Right lobe of liver (tissue), 6 donors: ENCODE measurements at regions not wholly inside any gene's neighbourhood (a gene's known extent, or its start where the extent isn't known, plus 50 kb on each side); places are given as distances from the start of the nearest gene placed in this dataset.

Experiments
- ATAC-seq, 4 donors: fragments of 200-7000 bp; cut with Tn5 transposase; one replicate each; pipeline ENCODE4 v1.9.1; 2020; ENCODE audit warnings: mild to moderate bottlenecking in 4 of 4, moderate library complexity in 4 of 4
- DNase-seq, 3 donors: peaks; one replicate each; pipeline ENCODE4 v3.0.0-alpha.2; 2020
- H3K27ac ChIP-seq, 3 donors: fragments of 200-600 bp; one replicate each; pipeline ENCODE4 v1.8.0; 2022
- H3K27me3 ChIP-seq, 2 donors: fragments of 200-600 bp; one replicate each; pipeline ENCODE4 v1.8.0; 2022
- H3K36me3 ChIP-seq, 4 donors: fragments of 200-600 bp; sonication (generic) in 1 of 4; one replicate each; pipeline versions ENCODE4 v1.5.1 to v1.8.0; 2017 to 2022; ENCODE audit warnings: control low read depth in 1 of 4
- H3K4me1 ChIP-seq, 4 donors: fragments of 200-600 bp; sonication (generic) in 1 of 4; one replicate each; pipeline versions ENCODE4 v1.5.1 to v1.8.0; 2017 to 2022; ENCODE audit warnings: control low read depth in 1 of 4
- H3K4me3 ChIP-seq, 3 donors: fragments of 200-600 bp; one replicate each; pipeline ENCODE4 v1.8.0; 2022
- H3K9me3 ChIP-seq, 4 donors: fragments of 200-600 bp; sonication (generic) in 1 of 4; one replicate each; pipeline versions ENCODE4 v1.5.1 to v1.8.0; 2017 to 2022; ENCODE audit warnings: control low read depth in 1 of 4
- CTCF ChIP-seq, 4 donors: fragments of 200-600 bp in 3 of 4; fragments of 450-650 bp in 1 of 4; IDR thresholded peaks; one replicate each; pipeline versions ENCODE4 v1.5.1 to v1.8.0; 2016 to 2022; ENCODE audit warnings: antibody characterized with exemption in 4 of 4, mild to moderate bottlenecking in 2 of 4
- POLR2A ChIP-seq: fragments of 450-650 bp; IDR thresholded peaks from one replicate; pipeline ENCODE4 v1.6.1; 2017; ENCODE audit warnings: antibody characterized with exemption, mild to moderate bottlenecking
- WGBS: methylation state at CpG from one replicate; pipeline ENCODE4 v1.1.6; 2018; ENCODE audit warnings: low coverage, low lambda C conversion rate; ENCODE audit not compliant: insufficient coverage; ENCODE audit errors: missing lambda C conversion rate; 5-methylcytosine and 5-hydroxymethylcytosine counted together
- intact Hi-C, 2 donors: fragments of 100-400 bp; cut with DNase I; formaldehyde crosslinking; loops; one replicate each; pipeline versions ENCODE4 v1.11.2 to v1.14.1; 2022
- donor health status: DM: no; HTN: yes; CAD: no.
- donor health status: DM: no; HTN: no; CAD: no.
- donor health status: DM: no; HTN: no; CAD: no.
- donor health status: DM: no; HTN: yes; CAD: no.
- donor health status: DM: no; HTN: yes; CAD: no.

GRCh38 chr16:54774768-54775167 lies 155.9 kb upstream of the IRX5 start:
- H3K27me3 ChIP-seq, result no peaks in the 10 kb centered on the region
- no peak overlapping the region for H3K4me3 ChIP-seq
- H3K4me1 ChIP-seq, result no peaks in the 10 kb centered on the region
- DNase-seq, result no peak
- WGBS, result 67% methylated on average over 3 of the region's 3 CpGs
- no peak overlapping the region for H3K27ac ChIP-seq
- no peak for ATAC-seq
- intact Hi-C loops, result no loop called here
- H3K9me3 ChIP-seq, result no peaks in the 10 kb centered on the region
- TF ChIP-seq CTCF (IDR thresholded peaks at IDR 0.05), result no peak
- TF ChIP-seq POLR2A, result no peak
- no peaks in the 10 kb centered on the region for H3K36me3 ChIP-seq

DNA sequence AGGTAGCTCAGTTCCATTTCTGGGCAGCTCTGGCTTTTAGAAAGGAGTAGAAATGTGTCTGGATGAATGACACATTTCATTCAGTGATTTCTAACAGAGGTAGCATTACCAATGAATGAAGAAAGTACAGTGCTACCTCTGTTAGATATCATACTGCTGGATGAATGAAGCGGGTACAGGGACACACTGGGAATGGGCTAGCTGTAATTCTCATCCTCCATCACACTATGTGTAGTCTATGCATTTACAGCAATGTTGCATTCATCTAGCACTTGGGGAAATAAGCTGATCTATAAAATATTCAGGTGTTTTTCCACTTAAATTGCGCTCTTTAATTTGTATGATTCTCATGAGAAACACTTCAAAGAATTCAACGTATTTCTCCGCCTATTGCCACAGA lies 158.3 kb upstream of the IRX5 start:
- 71% methylated on average over 4 of the region's 4 CpGs for WGBS
- TF ChIP-seq POLR2A (no peak), CTCF (IDR thresholded peaks at IDR 0.05) (no peak)

GRCh38 chr16:54766355-54766754 lies 164.3 kb upstream of the IRX5 start:
- H3K27ac ChIP-seq, result no peak overlapping the region

More for the DNA sequence above, 158.3 kb upstream of the IRX5 start:
- no peak for ATAC-seq
- no peaks in the 10 kb centered on the region for H3K4me1 ChIP-seq
- H3K27ac ChIP-seq, result no peak overlapping the region
- H3K4me3 ChIP-seq, result no peak overlapping the region
- no peak for DNase-seq
- intact Hi-C loops, result no loop called here
- no peaks in the 10 kb centered on the region for H3K9me3 ChIP-seq
- no peaks in the 10 kb centered on the region for H3K36me3 ChIP-seq
- H3K27me3 ChIP-seq, result no peaks in the 10 kb centered on the region

DNA sequence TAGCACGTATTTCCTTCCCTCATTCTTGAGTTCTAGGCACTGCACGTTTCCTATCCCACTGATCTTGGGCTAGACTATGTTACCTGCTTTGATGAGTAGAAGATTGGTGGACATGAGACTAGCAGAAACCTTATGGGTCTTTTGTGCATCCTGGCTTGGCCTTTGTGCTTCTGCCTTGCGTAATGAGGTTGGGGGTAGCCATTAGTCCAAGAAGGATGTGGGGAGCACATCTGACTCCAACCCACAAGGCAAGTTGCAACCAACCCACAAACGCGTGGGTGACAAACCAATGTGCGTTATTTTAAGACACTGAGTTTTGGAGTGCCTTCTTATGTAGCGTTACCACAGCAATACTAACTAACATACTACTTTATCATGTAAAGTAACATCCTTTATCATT lies 180.4 kb upstream of the IRX5 start:
- ATAC-seq (no peak), DNase-seq (no peak)
- Histone ChIP-seq H3K9me3 (no peaks in the 10 kb centered on the region), H3K4me3 (no peak overlapping the region), H3K27me3 (no peaks in the 10 kb centered on the region), H3K36me3 (no peaks in the 10 kb centered on the region), H3K4me1 (no peaks in the 10 kb centered on the region), H3K27ac (no peak overlapping the region)
- WGBS, result 54% methylated on average over 7 of the region's 7 CpGs
- TF ChIP-seq CTCF (IDR thresholded peaks at IDR 0.05), result no peak
- TF ChIP-seq POLR2A, result no peak
- intact Hi-C loops, result no loop called here

More at GRCh38 chr16:54766355-54766754, 164.3 kb upstream of the IRX5 start:
- H3K9me3 ChIP-seq, result no peaks in the 10 kb centered on the region
- ATAC-seq (no peak), DNase-seq (no peak)
- TF ChIP-seq CTCF (IDR thresholded peaks at IDR 0.05), result no peak
- no peak for TF ChIP-seq POLR2A
- no peak overlapping the region for H3K4me3 ChIP-seq
- H3K36me3 ChIP-seq, result no peaks in the 10 kb centered on the region
- no peaks in the 10 kb centered on the region for H3K27me3 ChIP-seq
- H3K4me1 ChIP-seq, result no peaks in the 10 kb centered on the region
- intact Hi-C loops, result no loop called here
- 60% methylated on average over 3 of the region's 3 CpGs for WGBS

GRCh38 chr16:54748611-54749190 lies 182.0 kb upstream of the IRX5 start:
- no peak overlapping the region for H3K27ac ChIP-seq
- intact Hi-C loops, result no loop called here
- DNase-seq, result no peak
- no peaks in the 10 kb centered on the region for H3K4me1 ChIP-seq
- no peak overlapping the region for H3K4me3 ChIP-seq
- no peak for ATAC-seq
- H3K27me3 ChIP-seq, result no peaks in the 10 kb centered on the region
- 51% methylated on average over 6 of the region's 6 CpGs for WGBS
- no peaks in the 10 kb centered on the region for H3K36me3 ChIP-seq
- H3K9me3 ChIP-seq, result no peaks in the 10 kb centered on the region
- TF ChIP-seq CTCF (IDR thresholded peaks at IDR 0.05) (no peak), POLR2A (no peak)
